Neural progenitor cell (in vitro differentiated cells): ENCODE measurements at regions not wholly inside any gene's neighbourhood (a gene's known extent, or its start where the extent isn't known, plus 50 kb on each side); places are given as distances from the start of the nearest gene placed in this dataset.

ENCODE experiments used
- DNase-seq: peaks from one replicate; pipeline ENCODE4 v3.0.0-alpha.2; 2016; ENCODE audit warnings: low spot score
- H2AFZ ChIP-seq: fragments of 200-600 bp; sonication (generic); replicated peaks from 2 replicates; pipeline ENCODE4 v1.6.1; 2016; ENCODE audit warnings: antibody characterized with exemption
- H3F3A ChIP-seq: fragments of 200-600 bp; sonication (generic); 2 replicates; pipeline ENCODE4 v1.6.1; 2016; ENCODE audit warnings: antibody characterized with exemption, low read depth
- H3K27ac ChIP-seq: fragments of 200-600 bp; sonication (generic); 2 replicates; pipeline ENCODE4 v1.5.1; 2016; ENCODE audit warnings: mild to moderate bottlenecking
- H3K27me3 ChIP-seq: fragments of 200-600 bp; sonication (generic); 2 replicates; pipeline ENCODE4 v1.6.1; 2016; ENCODE audit warnings: mild to moderate bottlenecking, moderate library complexity
- H3K36me3 ChIP-seq: fragments of 200-600 bp; sonication (generic); 2 replicates; pipeline ENCODE4 v1.5.1; 2016
- H3K4me1 ChIP-seq: fragments of 200-600 bp; sonication (generic); 2 replicates; pipeline ENCODE4 v1.6.1; 2016; ENCODE audit warnings: mixed run types
- H3K4me2 ChIP-seq: fragments of 200-600 bp; sonication (generic); 2 replicates; pipeline ENCODE4 v1.6.1; 2016
- H3K4me3 ChIP-seq: fragments of 200-600 bp; sonication (generic); 2 replicates; pipeline ENCODE4 v1.5.1; 2016
- H3K79me2 ChIP-seq: fragments of 200-600 bp; sonication (generic); 2 replicates; pipeline ENCODE4 v1.6.1; 2016; ENCODE audit warnings: low read depth
- H3K9ac ChIP-seq: fragments of 200-600 bp; sonication (generic); 2 replicates; pipeline ENCODE4 v1.6.1; 2016
- H3K9me3 ChIP-seq: fragments of 200-600 bp; sonication (generic); 2 replicates; pipeline ENCODE4 v1.5.1; 2016; ENCODE audit warnings: low read depth
- H4K20me1 ChIP-seq: fragments of 200-600 bp; sonication (generic); 2 replicates; pipeline ENCODE4 v1.6.1; 2016; ENCODE audit warnings: low read depth
- H3K27ac Mint-ChIP-seq: 3 replicates; pipeline ENCODE4 v1.8.0; 2021; ENCODE audit warnings: mixed read lengths
- H3K27me3 Mint-ChIP-seq: 2 replicates; pipeline ENCODE4 v1.8.0; 2022; ENCODE audit warnings: low read depth, mild to moderate bottlenecking, inconsistent platforms, moderate library complexity, mixed read lengths; ENCODE audit not compliant: insufficient read depth
- H3K36me3 Mint-ChIP-seq: 3 replicates; pipeline ENCODE4 v1.8.0; 2021; ENCODE audit warnings: mixed read lengths
- H3K4me1 Mint-ChIP-seq: 3 replicates; pipeline ENCODE4 v1.8.0; 2021; ENCODE audit warnings: mixed read lengths
- H3K4me3 Mint-ChIP-seq: 3 replicates; pipeline ENCODE4 v1.8.0; 2021; ENCODE audit warnings: mild to moderate bottlenecking, moderate library complexity, mixed read lengths
- H3K9me3 Mint-ChIP-seq: 3 replicates; pipeline ENCODE4 v1.8.0; 2020; ENCODE audit warnings: mixed read lengths
- CTCF ChIP-seq: fragments of 200-600 bp; sonication (generic); IDR thresholded peaks from 2 replicates; pipeline ENCODE4 v1.5.1; 2017; ENCODE audit warnings: antibody characterized with exemption, mild to moderate bottlenecking
- EZH2 ChIP-seq: fragments of 200-600 bp; sonication (generic); IDR thresholded peaks from 2 replicates; pipeline ENCODE4 v1.6.1; 2017; ENCODE audit warnings: antibody characterized with exemption, mild to moderate bottlenecking, moderate library complexity
- EZH2phosphoT487 ChIP-seq: fragments of 200-600 bp; sonication (generic); IDR thresholded peaks from 2 replicates; pipeline ENCODE4 v1.6.1; 2017; ENCODE audit warnings: antibody characterized with exemption

DNA sequence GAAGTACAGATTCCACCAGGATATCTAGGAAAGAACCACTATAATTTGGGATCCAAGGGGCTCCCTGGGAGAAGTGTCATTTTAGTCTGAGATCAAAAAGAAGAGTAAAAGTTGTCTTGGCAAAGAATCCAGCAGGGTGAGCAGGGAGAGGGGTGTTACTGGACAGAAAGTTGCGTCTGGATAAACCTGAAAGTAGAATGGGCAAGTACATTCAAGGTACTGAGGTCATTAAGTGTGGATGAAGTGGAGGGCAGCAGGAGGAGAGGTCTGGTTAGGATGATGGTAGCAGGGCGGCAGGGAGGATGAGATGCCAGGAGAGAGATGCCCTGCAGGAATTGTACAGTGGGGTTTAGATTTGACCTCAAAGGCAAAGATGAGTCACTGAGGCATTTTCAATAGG is 253.3 kb downstream of the KLF13 start:
- Histone ChIP-seq H3K36me3 (no peaks in the 10 kb centered on the region), H3K9me3 (no peaks in the 10 kb centered on the region), H3K27ac (no peak overlapping the region), H3K9ac (no peak overlapping the region), H3K4me2 (no peak overlapping the region), H3F3A (no peaks in the 10 kb centered on the region), H3K27me3 (no peaks in the 10 kb centered on the region), H2AFZ (no peak overlapping the region), H3K4me3 (no peak overlapping the region), H3K4me1 (peaks cover 3% of the 10 kb centered on the region), H4K20me1 (no peaks in the 10 kb centered on the region), H3K79me2 (no peaks in the 10 kb centered on the region)
- Mint-ChIP-seq H3K9me3 (peaks cover 20% of the 10 kb centered on the region), H3K4me1 (peaks cover 3% of the 10 kb centered on the region), H3K27ac (no peak overlapping the region), H3K4me3 (no peak overlapping the region), H3K36me3 (no peaks in the 10 kb centered on the region), H3K27me3 (peaks cover 2% of the 10 kb centered on the region)
- no peak for DNase-seq
- TF ChIP-seq EZH2phosphoT487: no peak
- no peak for TF ChIP-seq CTCF
- TF ChIP-seq EZH2: no peak

- H3K27me3 Mint-ChIP-seq: no peaks in the 10 kb centered on the region
- no peak overlapping the region for H3K4me2 ChIP-seq
These were observed 257.6 kb downstream of the KLF13 start for GRCh38 chr15:31584195-31584594.

GRCh38 chr15:31585240-31585639 is 258.6 kb downstream of the KLF13 start:
- no peaks in the 10 kb centered on the region for H3K79me2 ChIP-seq
- no peak overlapping the region for H2AFZ ChIP-seq
- no peaks in the 10 kb centered on the region for H3K27me3 Mint-ChIP-seq
- no peak overlapping the region for H3K27ac ChIP-seq
- H3K27ac Mint-ChIP-seq: no peak overlapping the region
- no peaks in the 10 kb centered on the region for H3K9me3 ChIP-seq
- no peaks in the 10 kb centered on the region for H3K4me1 Mint-ChIP-seq
- no peaks in the 10 kb centered on the region for H3K36me3 ChIP-seq
- H4K20me1 ChIP-seq: no peaks in the 10 kb centered on the region
- DNase-seq: no peak
- no peaks in the 10 kb centered on the region for H3K27me3 ChIP-seq
- H3F3A ChIP-seq: no peaks in the 10 kb centered on the region
- no peak overlapping the region for H3K4me2 ChIP-seq
- no peak overlapping the region for H3K4me3 Mint-ChIP-seq
- TF ChIP-seq CTCF (no peak), EZH2 (no peak), EZH2phosphoT487 (no peak)
- H3K4me1 ChIP-seq: no peaks in the 10 kb centered on the region
- H3K36me3 Mint-ChIP-seq: no peaks in the 10 kb centered on the region
- H3K9me3 Mint-ChIP-seq: peaks cover 16% of the 10 kb centered on the region
- no peak overlapping the region for H3K4me3 ChIP-seq
- H3K9ac ChIP-seq: no peak overlapping the region

More at GRCh38 chr15:31584195-31584594, 257.6 kb downstream of the KLF13 start:
- Mint-ChIP-seq H3K4me1 (no peaks in the 10 kb centered on the region), H3K9me3 (peaks cover 20% of the 10 kb centered on the region), H3K27ac (no peak overlapping the region), H3K4me3 (no peak overlapping the region), H3K36me3 (no peaks in the 10 kb centered on the region)
- H3K79me2 ChIP-seq: no peaks in the 10 kb centered on the region
- no peaks in the 10 kb centered on the region for H3K27me3 ChIP-seq
- no peak overlapping the region for H3K9ac ChIP-seq
- TF ChIP-seq CTCF (no peak), EZH2 (no peak), EZH2phosphoT487 (no peak)
- no peaks in the 10 kb centered on the region for H3K9me3 ChIP-seq
- H3K27ac ChIP-seq: no peak overlapping the region
- H4K20me1 ChIP-seq: no peaks in the 10 kb centered on the region
- no peak for DNase-seq
- no peaks in the 10 kb centered on the region for H3F3A ChIP-seq
- no peaks in the 10 kb centered on the region for H3K36me3 ChIP-seq
- H2AFZ ChIP-seq: no peak overlapping the region
- no peaks in the 10 kb centered on the region for H3K4me1 ChIP-seq
- H3K4me3 ChIP-seq: no peak overlapping the region

DNA sequence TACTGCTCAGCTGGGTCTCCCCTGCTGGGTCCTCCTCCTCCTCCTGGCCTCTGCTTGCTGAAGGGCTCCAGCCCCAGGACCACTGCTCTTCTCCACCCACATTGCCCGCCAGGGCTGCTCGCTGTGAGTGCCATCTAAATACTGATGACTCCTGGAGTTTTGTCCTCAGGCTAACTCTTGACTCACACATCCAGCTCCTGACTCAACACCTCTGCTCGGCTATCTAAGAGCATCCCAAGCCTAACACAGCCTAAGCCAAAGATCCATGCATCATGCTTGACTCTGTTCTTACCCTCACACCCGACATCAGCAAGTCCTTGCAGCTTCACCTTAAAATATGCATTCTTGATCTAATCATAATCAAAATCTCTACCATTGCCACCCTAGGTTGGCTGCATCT is 260.2 kb downstream of the KLF13 start:
- H3K27ac ChIP-seq: no peak overlapping the region
- no peaks in the 10 kb centered on the region for H4K20me1 ChIP-seq
- H3K9me3 ChIP-seq: no peaks in the 10 kb centered on the region
- H3K27ac Mint-ChIP-seq: no peak overlapping the region
- H3K4me2 ChIP-seq: no peak overlapping the region
- no peak for DNase-seq
- H3K4me1 ChIP-seq: no peaks in the 10 kb centered on the region
- H3K4me3 Mint-ChIP-seq: no peak overlapping the region
- H3K36me3 ChIP-seq: no peaks in the 10 kb centered on the region
- no peaks in the 10 kb centered on the region for H3K79me2 ChIP-seq
- H3K27me3 Mint-ChIP-seq: no peaks in the 10 kb centered on the region
- H3K4me1 Mint-ChIP-seq: no peaks in the 10 kb centered on the region
- H3K27me3 ChIP-seq: no peaks in the 10 kb centered on the region
- H3K36me3 Mint-ChIP-seq: no peaks in the 10 kb centered on the region
- H3F3A ChIP-seq: no peaks in the 10 kb centered on the region
- no peak overlapping the region for H3K4me3 ChIP-seq
- H3K9me3 Mint-ChIP-seq: peaks cover 13% of the 10 kb centered on the region
- no peak for TF ChIP-seq EZH2phosphoT487
- TF ChIP-seq EZH2: no peak
- no peak overlapping the region for H3K9ac ChIP-seq
- no peak overlapping the region for H2AFZ ChIP-seq
